ENCODE measurements at regions not wholly inside any gene's neighbourhood (a gene's known extent, or its start where the extent isn't known, plus 50 kb on each side); places are given as distances from the start of the nearest gene placed in this dataset.

GRCh38 chr20:17808357-17808756, 108.6 kb downstream of the BANF2 start:
- TF ChIP-seq CTCF (IDR thresholded peaks at IDR 0.05) (no peak), POLR2A (IDR thresholded peaks at IDR 0.05) (peak in 1 of 2 donors; percentile 16)

All from uterus (tissue), 2 donors.